GM12891 (cell line): ENCODE measurements at regions not wholly inside any gene's neighbourhood (a gene's known extent, or its start where the extent isn't known, plus 50 kb on each side); places are given as distances from the start of the nearest gene placed in this dataset.

Source experiments
- PAX5 ChIP-seq: IDR thresholded peaks from 2 replicates; pipeline ENCODE4 v1.6.1; 2011; ENCODE audit warnings: low read length, moderate library complexity, mild to moderate bottlenecking; ENCODE audit not compliant: insufficient read depth, severe bottlenecking
- POLR2A ChIP-seq: IDR thresholded peaks from 2 replicates; pipeline ENCODE4 v1.6.1; 2011; ENCODE audit warnings: low read depth, low read length, control low read depth
- POLR2AphosphoS5 ChIP-seq: IDR thresholded peaks from 2 replicates; pipeline ENCODE4 v1.6.1; 2011; ENCODE audit warnings: low read depth, low read length, control low read depth
- POU2F2 ChIP-seq: IDR thresholded peaks from 2 replicates; pipeline ENCODE4 v1.6.1; 2011; ENCODE audit warnings: low read depth, mild to moderate bottlenecking, control low read depth, low read length, moderate library complexity
- SPI1 ChIP-seq: IDR thresholded peaks from 2 replicates; pipeline ENCODE4 v1.6.1; 2011; ENCODE audit warnings: low read depth, low read length, control low read depth
- TAF1 ChIP-seq: IDR thresholded peaks from 2 replicates; pipeline ENCODE4 v1.6.1; 2011; ENCODE audit warnings: low read depth, low read length, control low read depth

- no peak for TF ChIP-seq POLR2A
- no peak for TF ChIP-seq POU2F2
- TF ChIP-seq POLR2AphosphoS5 = no peak
- no peak for TF ChIP-seq TAF1
- TF ChIP-seq SPI1 = no peak
- TF ChIP-seq PAX5 = no peak
These were observed 282.0 kb upstream of the CHST9 start for GRCh38 chr18:27467073-27467472.
